ENCODE measurements at regions not wholly inside any gene's neighbourhood (a gene's known extent, or its start where the extent isn't known, plus 50 kb on each side); places are given as distances from the start of the nearest gene placed in this dataset.
"Not testable (repeated sequence)": the region's sequence is repeated elsewhere in the genome, so short reads cannot be mapped to it uniquely, and the experiment has no call there.

DNA sequence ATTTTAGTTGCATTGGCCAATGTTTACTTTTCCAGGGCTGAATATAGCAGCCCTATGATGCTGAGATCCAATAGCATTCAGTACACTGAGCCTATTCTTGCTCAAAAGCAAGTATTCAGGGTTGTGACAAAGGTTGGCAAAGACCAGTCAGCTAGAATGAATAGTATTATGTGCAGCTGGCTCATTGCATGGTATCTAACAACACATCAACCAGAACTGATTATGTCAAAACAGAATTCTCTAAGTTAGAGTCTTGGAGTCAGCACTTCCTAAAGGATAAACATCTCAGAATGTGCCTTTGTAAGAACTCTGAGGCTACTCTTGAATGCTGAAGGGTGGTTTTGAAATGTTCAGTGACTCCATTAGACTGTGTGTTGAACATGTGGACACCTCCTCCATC lies 774.5 kb upstream of the RGMB start:
- Mint-ChIP-seq H3K4me3 (ENCODE audit: unreplicated experiment) (no peak overlapping the region), H3K27ac (ENCODE audit: low read depth, unreplicated experiment) (no peak overlapping the region), H3K27me3 (ENCODE audit: insufficient read depth, unreplicated experiment) (no peaks in the 10 kb centered on the region), H3K36me3 (ENCODE audit: insufficient read depth, unreplicated experiment) (no peaks in the 10 kb centered on the region), H3K9me3 (ENCODE audit: unreplicated experiment) (peaks cover 6% of the 10 kb centered on the region), H3K4me1 (ENCODE audit: insufficient read depth, unreplicated experiment) (no peaks in the 10 kb centered on the region)
- TF ChIP-seq, protein P1, sequence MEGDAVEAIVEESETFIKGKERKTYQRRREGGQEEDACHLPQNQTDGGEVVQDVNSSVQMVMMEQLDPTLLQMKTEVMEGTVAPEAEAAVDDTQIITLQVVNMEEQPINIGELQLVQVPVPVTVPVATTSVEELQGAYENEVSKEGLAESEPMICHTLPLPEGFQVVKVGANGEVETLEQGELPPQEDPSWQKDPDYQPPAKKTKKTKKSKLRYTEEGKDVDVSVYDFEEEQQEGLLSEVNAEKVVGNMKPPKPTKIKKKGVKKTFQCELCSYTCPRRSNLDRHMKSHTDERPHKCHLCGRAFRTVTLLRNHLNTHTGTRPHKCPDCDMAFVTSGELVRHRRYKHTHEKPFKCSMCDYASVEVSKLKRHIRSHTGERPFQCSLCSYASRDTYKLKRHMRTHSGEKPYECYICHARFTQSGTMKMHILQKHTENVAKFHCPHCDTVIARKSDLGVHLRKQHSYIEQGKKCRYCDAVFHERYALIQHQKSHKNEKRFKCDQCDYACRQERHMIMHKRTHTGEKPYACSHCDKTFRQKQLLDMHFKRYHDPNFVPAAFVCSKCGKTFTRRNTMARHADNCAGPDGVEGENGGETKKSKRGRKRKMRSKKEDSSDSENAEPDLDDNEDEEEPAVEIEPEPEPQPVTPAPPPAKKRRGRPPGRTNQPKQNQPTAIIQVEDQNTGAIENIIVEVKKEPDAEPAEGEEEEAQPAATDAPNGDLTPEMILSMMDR (IDR thresholded peaks at IDR 0.05; ENCODE audit: unreplicated experiment), result no peak
- DNase-seq (ENCODE audit: unreplicated experiment), result no peak
- POLR2A ChIA-PET, result no interaction called here
- CTCF ChIA-PET, result interaction anchor here (0.6 kb wide), 1 partner anchor 31 kb away, joined by 3 read pairs; no protein-coding TSS in a partner anchor
- BruUV-seq (replicated peaks), result no TSS peak
- intact Hi-C loops (cut with micrococcal nuclease), result no loop called here

DNA sequence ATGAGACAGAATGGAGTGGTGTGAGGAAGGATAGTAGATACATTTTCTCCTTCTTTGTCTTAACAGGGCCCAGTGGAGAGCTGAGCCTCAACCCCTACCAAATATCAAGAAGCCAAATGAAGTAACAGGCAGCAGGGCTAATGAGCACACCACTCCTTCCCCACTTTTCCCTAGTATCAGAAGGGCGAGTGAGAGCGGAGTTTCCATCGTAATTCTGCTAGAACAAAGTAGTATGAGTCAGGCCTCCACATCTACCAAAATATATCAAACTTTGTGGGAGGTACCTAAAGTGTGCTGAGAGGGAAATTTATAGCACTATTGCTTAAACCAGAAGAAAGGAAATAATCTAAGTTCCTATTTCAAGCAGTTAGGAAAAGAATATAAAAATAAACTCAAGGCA lies 769.0 kb upstream of the RGMB start:
- TF ChIP-seq, protein P1 (IDR thresholded peaks at IDR 0.05; ENCODE audit: unreplicated experiment), result no peak
- Mint-ChIP-seq H3K4me3 (ENCODE audit: unreplicated experiment) (no peak overlapping the region), H3K4me1 (ENCODE audit: insufficient read depth, unreplicated experiment) (no peaks in the 10 kb centered on the region), H3K36me3 (ENCODE audit: insufficient read depth, unreplicated experiment) (no peaks in the 10 kb centered on the region), H3K27ac (ENCODE audit: low read depth, unreplicated experiment) (no peak overlapping the region), H3K9me3 (ENCODE audit: unreplicated experiment) (no peaks in the 10 kb centered on the region), H3K27me3 (ENCODE audit: insufficient read depth, unreplicated experiment) (no peaks in the 10 kb centered on the region)
- POLR2A ChIA-PET, result no interaction called here
- DNase-seq (ENCODE audit: unreplicated experiment), result no peak
- CTCF ChIA-PET, result interaction anchor here (0.6 kb wide), 1 partner anchor 9 kb away, joined by 3 read pairs; no protein-coding TSS in a partner anchor
- intact Hi-C loops (cut with micrococcal nuclease), result no loop called here
- no TSS peak for BruUV-seq (replicated peaks)

DNA sequence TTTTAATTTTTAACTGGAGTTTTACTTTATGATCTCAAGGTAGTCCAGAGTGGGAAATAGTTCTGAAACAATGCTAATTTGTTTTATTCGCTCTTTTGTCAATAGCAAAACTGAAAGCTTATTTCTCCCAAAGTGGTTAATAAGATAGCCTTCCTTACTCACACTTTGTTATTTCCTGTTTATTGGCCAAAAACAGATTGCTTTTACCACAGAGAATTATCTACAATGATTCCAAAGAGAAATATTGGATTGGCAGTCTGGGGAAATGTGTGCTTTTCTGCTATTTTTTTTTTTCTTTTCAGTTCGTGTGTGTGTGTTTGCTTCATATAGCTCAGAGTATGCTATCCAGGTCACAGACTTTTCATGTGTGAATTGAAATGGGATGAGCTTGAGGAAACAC lies 756.7 kb upstream of the RGMB start:
- DNase-seq (ENCODE audit: unreplicated experiment), result no peak
- H3K4me3 Mint-ChIP-seq (ENCODE audit: unreplicated experiment), result no peak overlapping the region
- H3K27ac Mint-ChIP-seq (ENCODE audit: low read depth, unreplicated experiment), result no peak overlapping the region
- H3K9me3 Mint-ChIP-seq (ENCODE audit: unreplicated experiment), result peaks cover 10% of the 10 kb centered on the region
- no peaks in the 10 kb centered on the region for H3K27me3 Mint-ChIP-seq (ENCODE audit: insufficient read depth, unreplicated experiment)
- CTCF ChIA-PET, result interaction anchor here (0.8 kb wide), 1 partner anchor 13 kb away, joined by 3 read pairs; no protein-coding TSS in a partner anchor
- H3K4me1 Mint-ChIP-seq (ENCODE audit: insufficient read depth, unreplicated experiment), result no peaks in the 10 kb centered on the region
- TF ChIP-seq, protein P1 (IDR thresholded peaks at IDR 0.05; ENCODE audit: unreplicated experiment), result no peak
- no peaks in the 10 kb centered on the region for H3K36me3 Mint-ChIP-seq (ENCODE audit: insufficient read depth, unreplicated experiment)
- BruUV-seq (replicated peaks), result no TSS peak
- intact Hi-C loops (cut with micrococcal nuclease), result no loop called here
- POLR2A ChIA-PET, result no interaction called here

DNA sequence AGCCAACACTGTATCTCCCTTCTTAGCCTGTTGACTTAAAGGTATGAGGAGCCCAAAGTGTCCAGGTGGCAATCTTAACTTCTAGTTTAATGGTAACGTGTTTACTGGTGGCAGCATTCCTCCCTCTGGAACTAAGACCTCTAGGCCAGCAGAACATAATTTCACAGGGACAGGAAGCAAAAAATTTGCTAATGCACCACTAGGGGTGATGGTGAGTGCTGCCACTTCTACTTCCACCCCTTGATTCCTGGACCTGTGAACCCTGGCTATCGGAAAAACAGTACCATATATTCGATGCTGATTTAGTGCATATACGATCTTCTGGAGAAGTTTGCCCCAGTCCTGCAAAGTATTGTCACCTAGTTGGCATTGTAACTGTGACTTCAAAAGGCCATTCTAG lies 743.2 kb upstream of the RGMB start:
- H3K9me3 Mint-ChIP-seq (ENCODE audit: unreplicated experiment); POLR2A ChIA-PET; H3K36me3 Mint-ChIP-seq (ENCODE audit: insufficient read depth, unreplicated experiment); H3K27me3 Mint-ChIP-seq (ENCODE audit: insufficient read depth, unreplicated experiment); BruUV-seq (replicated peaks); H3K27ac Mint-ChIP-seq (ENCODE audit: low read depth, unreplicated experiment); intact Hi-C loops (cut with micrococcal nuclease); H3K4me3 Mint-ChIP-seq (ENCODE audit: unreplicated experiment); DNase-seq (ENCODE audit: unreplicated experiment); H3K4me1 Mint-ChIP-seq (ENCODE audit: insufficient read depth, unreplicated experiment): not testable (repeated sequence)
- TF ChIP-seq, protein P1 (IDR thresholded peaks at IDR 0.05; ENCODE audit: unreplicated experiment), result peak; percentile 13
- CTCF ChIA-PET, result interaction anchor here (0.6 kb wide), 1 partner anchor 224 kb away, joined by 3 read pairs; no protein-coding TSS in a partner anchor

DNA sequence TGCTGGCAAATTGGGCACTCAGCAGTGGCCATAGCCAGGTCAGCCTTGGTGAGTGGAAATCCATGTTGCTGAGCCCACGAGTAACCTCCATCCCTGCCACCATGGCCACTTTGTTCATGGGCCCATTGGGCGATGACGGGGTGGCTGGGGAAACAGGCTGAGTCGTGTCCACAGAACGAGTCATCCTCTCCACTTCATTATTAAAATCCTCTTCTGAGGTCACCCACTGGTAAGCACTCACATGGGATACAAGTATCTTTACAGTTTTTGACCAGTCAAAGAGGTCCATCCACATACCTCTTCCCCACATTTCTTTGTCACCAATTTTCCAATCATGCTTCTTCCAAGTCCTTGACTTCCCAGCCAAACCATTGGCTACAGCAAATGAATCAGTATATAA lies 742.4 kb upstream of the RGMB start:
- H3K27me3 Mint-ChIP-seq (ENCODE audit: insufficient read depth, unreplicated experiment); H3K4me1 Mint-ChIP-seq (ENCODE audit: insufficient read depth, unreplicated experiment); DNase-seq (ENCODE audit: unreplicated experiment); H3K9me3 Mint-ChIP-seq (ENCODE audit: unreplicated experiment); H3K27ac Mint-ChIP-seq (ENCODE audit: low read depth, unreplicated experiment); H3K36me3 Mint-ChIP-seq (ENCODE audit: insufficient read depth, unreplicated experiment); BruUV-seq (replicated peaks); POLR2A ChIA-PET; intact Hi-C loops (cut with micrococcal nuclease); H3K4me3 Mint-ChIP-seq (ENCODE audit: unreplicated experiment): not testable (repeated sequence)
- CTCF ChIA-PET, result interaction anchor here (0.6 to 0.7 kb wide), 3 partner anchors 225 to 821 kb away, joined by 3 read pairs; no protein-coding TSS in a partner anchor
